C4-2B (cell line): ENCODE measurements at regions not wholly inside any gene's neighbourhood (a gene's known extent, or its start where the extent isn't known, plus 50 kb on each side); places are given as distances from the start of the nearest gene placed in this dataset.

Source experiments
- ZFX ChIP-seq: fragments of 450-650 bp; IDR thresholded peaks from 2 replicates; pipeline ENCODE4 v1.6.1; 2017
- TF ChIP-seq, protein P1 (sequence below): fragments of 450-650 bp; conservative IDR thresholded peaks from 2 replicates; pipeline ENCODE4 v1.5.1; 2017; ENCODE audit warnings: mild to moderate bottlenecking

DNA sequence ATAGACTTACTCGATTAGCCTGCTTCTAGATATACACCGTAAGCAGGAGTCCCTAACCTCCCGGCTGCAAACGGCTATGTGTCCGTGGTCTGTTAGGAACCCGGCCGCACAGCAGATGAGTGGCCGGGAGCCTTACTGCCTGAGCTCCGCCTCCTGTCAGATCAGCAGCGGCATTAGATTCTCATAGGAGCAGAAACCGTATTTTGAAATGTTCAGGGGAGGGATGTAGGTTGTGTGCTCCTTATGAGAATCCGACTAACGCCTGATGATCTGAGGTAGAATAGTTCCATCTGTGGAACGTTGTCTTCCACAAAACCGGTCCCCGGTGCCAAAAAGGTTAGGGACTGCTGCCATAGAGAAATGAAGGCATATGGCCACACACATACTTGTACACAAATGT lies 1491.9 kb downstream of the SLITRK5 start:
- TF ChIP-seq, protein P1, sequence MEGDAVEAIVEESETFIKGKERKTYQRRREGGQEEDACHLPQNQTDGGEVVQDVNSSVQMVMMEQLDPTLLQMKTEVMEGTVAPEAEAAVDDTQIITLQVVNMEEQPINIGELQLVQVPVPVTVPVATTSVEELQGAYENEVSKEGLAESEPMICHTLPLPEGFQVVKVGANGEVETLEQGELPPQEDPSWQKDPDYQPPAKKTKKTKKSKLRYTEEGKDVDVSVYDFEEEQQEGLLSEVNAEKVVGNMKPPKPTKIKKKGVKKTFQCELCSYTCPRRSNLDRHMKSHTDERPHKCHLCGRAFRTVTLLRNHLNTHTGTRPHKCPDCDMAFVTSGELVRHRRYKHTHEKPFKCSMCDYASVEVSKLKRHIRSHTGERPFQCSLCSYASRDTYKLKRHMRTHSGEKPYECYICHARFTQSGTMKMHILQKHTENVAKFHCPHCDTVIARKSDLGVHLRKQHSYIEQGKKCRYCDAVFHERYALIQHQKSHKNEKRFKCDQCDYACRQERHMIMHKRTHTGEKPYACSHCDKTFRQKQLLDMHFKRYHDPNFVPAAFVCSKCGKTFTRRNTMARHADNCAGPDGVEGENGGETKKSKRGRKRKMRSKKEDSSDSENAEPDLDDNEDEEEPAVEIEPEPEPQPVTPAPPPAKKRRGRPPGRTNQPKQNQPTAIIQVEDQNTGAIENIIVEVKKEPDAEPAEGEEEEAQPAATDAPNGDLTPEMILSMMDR: no peak
- TF ChIP-seq ZFX: no peak
